ENCODE measurements at regions not wholly inside any gene's neighbourhood (a gene's known extent, or its start where the extent isn't known, plus 50 kb on each side); places are given as distances from the start of the nearest gene placed in this dataset.
"Not testable (repeated sequence)": the region's sequence is repeated elsewhere in the genome, so short reads cannot be mapped to it uniquely, and the experiment has no call there.

- FAIRE-seq (peak; percentile 96), DNase-seq (ENCODE audit: low read depth) (peak; percentile 82)
- Histone ChIP-seq H3K36me3 (ENCODE audit: control insufficient read depth, insufficient read depth, low read length) (no peaks in the 10 kb centered on the region), H3K27me3 (ENCODE audit: control insufficient read depth, insufficient read depth, low read length) (no peaks in the 10 kb centered on the region), H3K4me3 (ENCODE audit: low read depth, low read length) (no peak overlapping the region)
- TF ChIP-seq, protein P1, sequence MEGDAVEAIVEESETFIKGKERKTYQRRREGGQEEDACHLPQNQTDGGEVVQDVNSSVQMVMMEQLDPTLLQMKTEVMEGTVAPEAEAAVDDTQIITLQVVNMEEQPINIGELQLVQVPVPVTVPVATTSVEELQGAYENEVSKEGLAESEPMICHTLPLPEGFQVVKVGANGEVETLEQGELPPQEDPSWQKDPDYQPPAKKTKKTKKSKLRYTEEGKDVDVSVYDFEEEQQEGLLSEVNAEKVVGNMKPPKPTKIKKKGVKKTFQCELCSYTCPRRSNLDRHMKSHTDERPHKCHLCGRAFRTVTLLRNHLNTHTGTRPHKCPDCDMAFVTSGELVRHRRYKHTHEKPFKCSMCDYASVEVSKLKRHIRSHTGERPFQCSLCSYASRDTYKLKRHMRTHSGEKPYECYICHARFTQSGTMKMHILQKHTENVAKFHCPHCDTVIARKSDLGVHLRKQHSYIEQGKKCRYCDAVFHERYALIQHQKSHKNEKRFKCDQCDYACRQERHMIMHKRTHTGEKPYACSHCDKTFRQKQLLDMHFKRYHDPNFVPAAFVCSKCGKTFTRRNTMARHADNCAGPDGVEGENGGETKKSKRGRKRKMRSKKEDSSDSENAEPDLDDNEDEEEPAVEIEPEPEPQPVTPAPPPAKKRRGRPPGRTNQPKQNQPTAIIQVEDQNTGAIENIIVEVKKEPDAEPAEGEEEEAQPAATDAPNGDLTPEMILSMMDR (IDR thresholded peaks at IDR 0.05; ENCODE audit: insufficient read depth, low read length, severe bottlenecking), result no peak
Measured at GRCh38 chr10:52387744-52388143, 73.7 kb downstream of the DKK1 start.

DNA sequence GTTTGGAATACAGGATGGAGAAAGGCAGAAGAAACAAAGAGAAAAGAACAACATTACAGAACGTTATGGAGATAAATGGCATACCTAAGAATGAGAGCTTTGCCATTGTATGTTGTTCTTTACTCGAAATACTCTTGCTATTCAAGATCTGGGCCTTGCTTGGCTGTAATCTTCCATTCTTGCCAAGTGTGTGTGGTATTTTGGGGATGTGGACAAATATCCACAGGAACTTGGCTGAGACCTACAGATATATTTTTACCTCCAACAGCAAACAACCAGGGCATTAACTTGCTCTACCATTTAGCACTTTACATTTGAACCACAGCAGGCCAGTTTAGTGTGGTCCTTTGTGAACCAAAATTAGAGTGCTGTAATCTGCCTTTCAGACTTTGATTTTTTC lies 76.3 kb downstream of the DKK1 start:
- no peak for FAIRE-seq
- Histone ChIP-seq H3K36me3 (ENCODE audit: control insufficient read depth, insufficient read depth, low read length) (no peaks in the 10 kb centered on the region), H3K4me3 (ENCODE audit: low read depth, low read length) (no peak overlapping the region), H3K27me3 (ENCODE audit: control insufficient read depth, insufficient read depth, low read length) (no peaks in the 10 kb centered on the region)
- TF ChIP-seq, protein P1 (IDR thresholded peaks at IDR 0.05; ENCODE audit: insufficient read depth, low read length, severe bottlenecking), result no peak
- no peak for DNase-seq (ENCODE audit: low read depth)

- Histone ChIP-seq H3K36me3 (ENCODE audit: control insufficient read depth, insufficient read depth, low read length) (no peaks in the 10 kb centered on the region), H3K4me3 (ENCODE audit: low read depth, low read length) (no peak overlapping the region), H3K27me3 (ENCODE audit: control insufficient read depth, insufficient read depth, low read length) (no peaks in the 10 kb centered on the region)
- TF ChIP-seq, protein P1 (IDR thresholded peaks at IDR 0.05; ENCODE audit: insufficient read depth, low read length, severe bottlenecking), result no peak
- DNase-seq (ENCODE audit: low read depth) (peak; percentile 52), FAIRE-seq (no peak)
Measured at GRCh38 chr10:52391927-52392602, 78.0 kb downstream of the DKK1 start.

DNA sequence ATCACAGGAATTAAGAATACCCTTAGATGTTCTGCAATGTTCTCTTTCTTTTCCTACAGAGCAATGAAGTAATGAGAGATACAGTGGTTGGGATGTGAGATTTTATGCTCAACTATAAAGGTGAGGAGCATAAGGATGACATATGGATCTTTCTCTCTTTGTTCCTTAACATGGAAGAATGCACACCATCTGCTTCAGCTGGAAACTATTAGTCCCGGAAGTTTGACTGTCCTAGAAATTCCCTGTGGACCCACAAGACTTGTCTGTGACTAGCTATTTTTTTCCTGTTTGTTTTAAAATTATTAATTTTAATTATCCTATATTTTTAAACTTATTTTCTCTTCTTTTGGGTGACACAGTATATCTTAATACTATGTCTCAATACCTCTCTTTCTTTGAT lies 80.2 kb downstream of the DKK1 start:
- H3K27me3 ChIP-seq (ENCODE audit: control insufficient read depth, insufficient read depth, low read length), result no peaks in the 10 kb centered on the region
- FAIRE-seq (no peak), DNase-seq (ENCODE audit: low read depth) (no peak)
- TF ChIP-seq, protein P1 (IDR thresholded peaks at IDR 0.05; ENCODE audit: insufficient read depth, low read length, severe bottlenecking), result no peak
- no peaks in the 10 kb centered on the region for H3K36me3 ChIP-seq (ENCODE audit: control insufficient read depth, insufficient read depth, low read length)
- H3K4me3 ChIP-seq (ENCODE audit: low read depth, low read length), result no peak overlapping the region

- Histone ChIP-seq H3K4me3 (ENCODE audit: low read depth, low read length) (no peak overlapping the region), H3K36me3 (ENCODE audit: control insufficient read depth, insufficient read depth, low read length) (no peaks in the 10 kb centered on the region), H3K27me3 (ENCODE audit: control insufficient read depth, insufficient read depth, low read length) (no peaks in the 10 kb centered on the region)
- TF ChIP-seq, protein P1 (IDR thresholded peaks at IDR 0.05; ENCODE audit: insufficient read depth, low read length, severe bottlenecking), result no peak
- DNase-seq (ENCODE audit: low read depth), result no peak
- no peak for FAIRE-seq
Measured at GRCh38 chr10:52400562-52400961, 86.5 kb downstream of the DKK1 start.

DNA sequence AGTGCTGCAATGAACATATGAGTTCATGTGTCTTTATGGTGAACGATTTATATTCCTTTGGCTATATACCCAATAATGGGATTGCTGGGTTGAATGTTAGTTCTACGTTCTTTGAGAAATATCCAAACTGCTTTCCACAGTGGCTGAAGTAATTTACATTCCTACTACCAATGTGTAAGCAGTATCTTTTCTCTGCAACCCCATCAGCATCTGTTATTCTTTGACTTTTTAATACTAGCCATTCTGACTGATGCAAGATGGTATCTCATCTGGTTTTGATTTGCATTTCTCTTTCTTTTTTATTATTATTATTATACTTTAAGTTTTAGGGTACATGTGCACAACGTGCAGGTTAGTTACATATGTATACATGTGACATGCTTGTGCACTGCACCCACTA lies 89.7 kb downstream of the DKK1 start:
- H3K27me3 ChIP-seq (ENCODE audit: control insufficient read depth, insufficient read depth, low read length), result not testable (repeated sequence)

More for the DNA sequence above, 89.7 kb downstream of the DKK1 start:
- DNase-seq (ENCODE audit: low read depth); H3K4me3 ChIP-seq (ENCODE audit: low read depth, low read length); FAIRE-seq; H3K36me3 ChIP-seq (ENCODE audit: control insufficient read depth, insufficient read depth, low read length): not testable (repeated sequence)

Data from bronchial epithelial cell (primary cell).